Mesendoderm (in vitro differentiated cells): ENCODE measurements at regions not wholly inside any gene's neighbourhood (a gene's known extent, or its start where the extent isn't known, plus 50 kb on each side); places are given as distances from the start of the nearest gene placed in this dataset.
"Not testable (repeated sequence)": the region's sequence is repeated elsewhere in the genome, so short reads cannot be mapped to it uniquely, and the experiment has no call there.

ENCODE experiments used
- DNase-seq: peaks from one replicate; pipeline ENCODE4 v3.0.0; 2013
- H2AK5ac ChIP-seq: 2 replicates; pipeline ENCODE4 v1.6.1; 2013; ENCODE audit warnings: low read length, inconsistent platforms
- H2BK120ac ChIP-seq: 2 replicates; pipeline ENCODE4 v1.6.1; 2013; ENCODE audit warnings: low read depth, mild to moderate bottlenecking, low read length, moderate library complexity, mixed read lengths
- H2BK15ac ChIP-seq: replicated peaks from 2 replicates; pipeline ENCODE4 v1.6.1; 2013; ENCODE audit warnings: low read depth, mild to moderate bottlenecking, moderate library complexity
- H2BK5ac ChIP-seq: 2 replicates; pipeline ENCODE4 v1.6.1; 2013; ENCODE audit warnings: low read length, inconsistent platforms
- H3K18ac ChIP-seq: 2 replicates; pipeline ENCODE4 v1.6.1; 2013; ENCODE audit warnings: mild to moderate bottlenecking, low read length, mixed read lengths
- H3K23ac ChIP-seq: one replicate; pipeline ENCODE4 v1.6.1; 2013; ENCODE audit warnings: low read length
- H3K27ac ChIP-seq: 2 replicates; pipeline ENCODE4 v1.5.1; 2013; ENCODE audit warnings: low read depth, mild to moderate bottlenecking, inconsistent platforms, low read length, moderate library complexity
- H3K27me3 ChIP-seq: 2 replicates; pipeline ENCODE4 v1.6.1; 2013; ENCODE audit warnings: low read length, control low read depth, mild to moderate bottlenecking, inconsistent platforms; ENCODE audit not compliant: insufficient read depth, poor library complexity
- H3K36me3 ChIP-seq: 2 replicates; pipeline ENCODE4 v1.6.1; 2013; ENCODE audit warnings: low read length, inconsistent platforms; ENCODE audit not compliant: control insufficient read depth, insufficient read depth
- H3K4ac ChIP-seq: one replicate; pipeline ENCODE4 v1.6.1; 2013; ENCODE audit warnings: low read depth, mild to moderate bottlenecking, low read length, moderate library complexity
- H3K4me1 ChIP-seq: 2 replicates; pipeline ENCODE4 v1.6.1; 2013; ENCODE audit warnings: low read depth, low read length, inconsistent platforms; ENCODE audit not compliant: control insufficient read depth
- H3K4me2 ChIP-seq: 2 replicates; pipeline ENCODE4 v1.6.1; 2013; ENCODE audit warnings: low read length
- H3K4me3 ChIP-seq: 2 replicates; pipeline ENCODE4 v1.5.1; 2013; ENCODE audit warnings: mild to moderate bottlenecking, low read length
- H3K56ac ChIP-seq: one replicate; pipeline ENCODE4 v1.6.1; 2013; ENCODE audit warnings: low read length
- H3K79me1 ChIP-seq: 2 replicates; pipeline ENCODE4 v1.6.1; 2013; ENCODE audit warnings: low read length, inconsistent platforms
- H3K79me2 ChIP-seq: 2 replicates; pipeline ENCODE4 v1.6.1; 2013; ENCODE audit warnings: mild to moderate bottlenecking, low read length; ENCODE audit not compliant: control insufficient read depth, insufficient read depth
- H3K9ac ChIP-seq: 2 replicates; pipeline ENCODE4 v1.6.1; 2013; ENCODE audit warnings: low read length, inconsistent platforms
- H4K5ac ChIP-seq: one replicate; pipeline ENCODE4 v1.6.1; 2013; ENCODE audit warnings: low read length
- H4K8ac ChIP-seq: one replicate; pipeline ENCODE4 v1.6.1; 2013; ENCODE audit warnings: low read depth, mild to moderate bottlenecking, control low read depth, low read length, moderate library complexity
- WGBS: extraction: QIAGEN DNeasy Blood & Tissue Kit; methylation state at CpG from one replicate; pipeline ENCODE4 v1.1.7; 2013; ENCODE audit warnings: low lambda C conversion rate, missing lambda C conversion rate; ENCODE audit not compliant: insufficient coverage; ENCODE audit errors: extremely low coverage; 5-methylcytosine and 5-hydroxymethylcytosine counted together

DNA sequence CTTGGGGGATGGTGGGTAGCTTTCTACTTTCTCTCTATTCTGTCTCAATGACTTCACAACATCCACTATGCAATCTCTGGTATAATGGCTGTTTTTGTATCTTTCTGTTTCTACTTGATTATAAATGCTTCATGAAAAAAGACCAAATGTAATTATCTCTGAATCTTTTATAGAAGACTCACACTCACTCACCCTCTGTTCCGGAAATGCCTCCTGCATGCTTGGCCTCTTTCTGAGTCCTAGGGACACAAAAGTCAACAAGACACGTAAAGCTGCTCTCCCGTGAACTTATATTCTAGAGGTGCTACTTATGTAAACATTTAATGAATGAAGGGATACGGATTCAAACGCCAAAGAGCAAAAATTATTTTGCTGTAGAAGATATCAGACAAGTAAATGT lies 502.2 kb upstream of the SOX11 start:
- no peak overlapping the region for H3K27ac ChIP-seq
- H3K18ac ChIP-seq: no peak overlapping the region
- no peak overlapping the region for H4K8ac ChIP-seq
- no peak overlapping the region for H2BK120ac ChIP-seq
- H3K79me1 ChIP-seq: no peaks in the 10 kb centered on the region
- H3K4me3 ChIP-seq: no peak overlapping the region
- no peak overlapping the region for H3K4ac ChIP-seq
- H2AK5ac ChIP-seq: no peak overlapping the region
- no peak overlapping the region for H4K5ac ChIP-seq
- no peaks in the 10 kb centered on the region for H3K4me1 ChIP-seq
- H3K56ac ChIP-seq: no peak overlapping the region
- H2BK15ac ChIP-seq: no peak overlapping the region
- H2BK5ac ChIP-seq: no peak overlapping the region
- no CpG with 5 or more reads among the region's 5 CpGs for WGBS
- H3K79me2 ChIP-seq: no peaks in the 10 kb centered on the region
- no peak for DNase-seq
- no peaks in the 10 kb centered on the region for H3K36me3 ChIP-seq
- no peak overlapping the region for H3K23ac ChIP-seq
- no peak overlapping the region for H3K4me2 ChIP-seq
- no peaks in the 10 kb centered on the region for H3K27me3 ChIP-seq
- H3K9ac ChIP-seq: no peak overlapping the region

DNA sequence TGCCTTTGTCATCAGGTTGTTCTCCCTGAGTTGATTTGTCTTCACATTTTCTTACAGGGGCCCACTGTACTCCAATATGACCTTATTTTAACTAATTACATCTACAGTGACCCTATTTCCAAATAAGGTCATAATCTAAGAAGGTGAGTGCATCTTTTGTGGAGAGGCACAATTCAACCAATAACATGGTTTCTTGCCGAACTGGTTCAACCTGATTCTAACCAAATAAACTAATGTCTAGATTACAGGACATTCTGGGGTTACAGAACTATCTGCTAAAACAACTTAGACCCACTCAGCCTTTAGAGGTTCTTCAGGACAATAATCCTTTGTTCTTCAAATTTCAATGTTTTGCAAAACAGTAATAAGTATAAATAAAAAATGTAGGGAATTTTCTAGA lies 496.5 kb upstream of the SOX11 start:
- Histone ChIP-seq H3K18ac (no peak overlapping the region), H3K23ac (no peak overlapping the region)
- WGBS: no CpG with 5 or more reads among the region's 1 CpG

GRCh38 chr2:5203134-5203755 lies 488.9 kb upstream of the SOX11 start:
- DNase-seq: peak; percentile 84
- H3K18ac ChIP-seq: peak overlapping the region; percentile 32
- peak overlapping the region; percentile 87 for H3K27ac ChIP-seq

More for the DNA sequence above, 496.5 kb upstream of the SOX11 start:
- no peak overlapping the region for H4K5ac ChIP-seq
- H3K9ac ChIP-seq: no peak overlapping the region
- no peak overlapping the region for H3K4ac ChIP-seq
- no peaks in the 10 kb centered on the region for H3K36me3 ChIP-seq
- no peak overlapping the region for H3K27ac ChIP-seq
- H2BK15ac ChIP-seq: no peak overlapping the region
- no peaks in the 10 kb centered on the region for H3K27me3 ChIP-seq
- no peak overlapping the region for H3K4me3 ChIP-seq
- H3K79me1 ChIP-seq: no peaks in the 10 kb centered on the region
- no peaks in the 10 kb centered on the region for H3K79me2 ChIP-seq
- H3K4me1 ChIP-seq: no peaks in the 10 kb centered on the region
- no peak for DNase-seq
- no peak overlapping the region for H3K4me2 ChIP-seq
- H2BK5ac ChIP-seq: no peak overlapping the region
- no peak overlapping the region for H4K8ac ChIP-seq
- no peak overlapping the region for H3K56ac ChIP-seq
- no peak overlapping the region for H2AK5ac ChIP-seq
- no peak overlapping the region for H2BK120ac ChIP-seq

GRCh38 chr2:5206742-5207141 lies 485.4 kb upstream of the SOX11 start:
- H3K4me2 ChIP-seq, H4K5ac ChIP-seq, H3K79me2 ChIP-seq, H3K27me3 ChIP-seq, H2AK5ac ChIP-seq, H2BK120ac ChIP-seq, H3K79me1 ChIP-seq, H3K4me1 ChIP-seq, H3K23ac ChIP-seq, H2BK5ac ChIP-seq, H2BK15ac ChIP-seq, H3K36me3 ChIP-seq, H3K27ac ChIP-seq, H4K8ac ChIP-seq, H3K9ac ChIP-seq, H3K4me3 ChIP-seq, DNase-seq, H3K56ac ChIP-seq, H3K18ac ChIP-seq, H3K4ac ChIP-seq: not testable (repeated sequence)
- no CpG with 5 or more reads among the region's 2 CpGs for WGBS

More at GRCh38 chr2:5203134-5203755, 488.9 kb upstream of the SOX11 start:
- no peaks in the 10 kb centered on the region for H3K27me3 ChIP-seq
- peak overlapping the region; percentile 45 for H2BK120ac ChIP-seq
- H3K79me1 ChIP-seq: no peaks in the 10 kb centered on the region
- H3K79me2 ChIP-seq: no peaks in the 10 kb centered on the region
- no peak overlapping the region for H3K4me2 ChIP-seq
- H4K8ac ChIP-seq: peak overlapping the region; percentile 86
- no peak overlapping the region for H4K5ac ChIP-seq
- H2AK5ac ChIP-seq: no peak overlapping the region
- no CpG with 5 or more reads among the region's 5 CpGs for whole genome bisulfite sequencing
- no peak overlapping the region for H2BK15ac ChIP-seq
- H3K9ac ChIP-seq: no peak overlapping the region
- peaks cover 2% of the 10 kb centered on the region for H3K4me1 ChIP-seq
- peak overlapping the region; percentile 16 for H2BK5ac ChIP-seq
- H3K23ac ChIP-seq: no peak overlapping the region
- no peaks in the 10 kb centered on the region for H3K36me3 ChIP-seq
- no peak overlapping the region for H3K4me3 ChIP-seq
- peak overlapping the region; percentile 73 for H3K56ac ChIP-seq
- no peak overlapping the region for H3K4ac ChIP-seq

DNA sequence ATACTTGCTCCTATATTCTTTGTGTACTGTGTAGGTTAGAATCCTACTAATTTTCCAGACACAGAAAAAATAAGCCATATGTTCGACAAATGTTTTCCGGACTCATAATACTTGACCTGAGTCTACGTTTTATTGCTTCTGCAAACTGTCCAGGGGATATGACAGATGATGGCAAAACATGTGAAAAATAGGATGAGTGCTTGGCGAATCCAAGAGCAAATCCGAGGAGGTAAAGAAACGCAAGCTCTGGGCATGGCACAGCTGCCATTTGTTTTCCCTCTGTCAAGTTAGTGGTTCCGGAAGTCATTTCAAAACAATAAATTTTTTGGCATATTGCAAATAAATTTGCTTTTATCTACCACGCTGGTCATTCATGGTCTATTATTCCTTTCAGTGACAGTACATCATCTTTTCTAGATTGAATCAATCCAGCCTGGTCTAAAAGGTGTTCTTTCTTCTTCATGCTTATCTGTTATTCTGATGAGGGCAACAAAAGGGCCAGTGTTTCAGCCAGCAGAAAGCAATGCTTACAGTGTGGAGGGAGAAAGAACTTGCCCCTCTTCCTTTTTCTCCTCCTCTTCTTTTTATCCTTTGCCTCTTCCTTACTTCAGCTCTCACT lies 476.1 kb upstream of the SOX11 start:
- H3K4me3 ChIP-seq: no peak overlapping the region
- DNase-seq: no peak
- H3K4me1 ChIP-seq: no peaks in the 10 kb centered on the region
- no peak overlapping the region for H3K9ac ChIP-seq
- H3K36me3 ChIP-seq: no peaks in the 10 kb centered on the region
- no peak overlapping the region for H3K27ac ChIP-seq
- H2BK120ac ChIP-seq: no peak overlapping the region
- no peak overlapping the region for H3K18ac ChIP-seq
- H3K79me1 ChIP-seq: no peaks in the 10 kb centered on the region
- no peak overlapping the region for H2BK5ac ChIP-seq
- H3K23ac ChIP-seq: no peak overlapping the region
- H3K4me2 ChIP-seq: no peak overlapping the region
- H3K79me2 ChIP-seq: no peaks in the 10 kb centered on the region
- no peak overlapping the region for H2BK15ac ChIP-seq
- WGBS: no CpG with 5 or more reads among the region's 8 CpGs
- H3K27me3 ChIP-seq: no peaks in the 10 kb centered on the region
- no peak overlapping the region for H4K5ac ChIP-seq
- no peak overlapping the region for H4K8ac ChIP-seq
- H3K56ac ChIP-seq: no peak overlapping the region
- H3K4ac ChIP-seq: no peak overlapping the region
- no peak overlapping the region for H2AK5ac ChIP-seq
